Right hindlimb (tissue), 1 donor: ENCODE measurements at regions not wholly inside any gene's neighbourhood (a gene's known extent, or its start where the extent isn't known, plus 50 kb on each side); places are given as distances from the start of the nearest gene placed in this dataset.
"Not testable (repeated sequence)": the region's sequence is repeated elsewhere in the genome, so short reads cannot be mapped to it uniquely, and the experiment has no call there.

Experiments used
- DNase-seq: peaks from one replicate; pipeline ENCODE4 v3.0.0-alpha.2; 2018

- no peak for DNase-seq
Observed at GRCh38 chr2:56811401-56811800, 627.6 kb downstream of the CCDC85A start.

DNA sequence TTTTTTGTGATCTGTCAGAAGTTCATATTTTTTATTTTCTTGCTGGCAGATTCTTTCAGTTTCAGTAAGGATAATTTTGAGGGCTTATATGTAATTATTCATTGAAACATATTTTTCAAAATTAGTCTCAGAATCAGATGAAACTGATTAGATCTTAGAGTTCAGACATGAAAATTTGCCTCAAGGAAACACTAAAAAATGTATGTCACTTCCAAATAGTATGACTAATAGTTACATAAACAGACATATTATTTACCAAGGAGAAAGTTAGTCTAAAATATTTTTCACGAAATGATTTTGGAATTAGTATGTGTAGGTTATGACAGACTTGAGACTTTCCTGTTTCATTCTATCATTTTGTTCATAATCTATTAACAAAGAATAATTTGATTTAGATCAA, 628.6 kb downstream of the CCDC85A start:
- DNase-seq = no peak

DNA sequence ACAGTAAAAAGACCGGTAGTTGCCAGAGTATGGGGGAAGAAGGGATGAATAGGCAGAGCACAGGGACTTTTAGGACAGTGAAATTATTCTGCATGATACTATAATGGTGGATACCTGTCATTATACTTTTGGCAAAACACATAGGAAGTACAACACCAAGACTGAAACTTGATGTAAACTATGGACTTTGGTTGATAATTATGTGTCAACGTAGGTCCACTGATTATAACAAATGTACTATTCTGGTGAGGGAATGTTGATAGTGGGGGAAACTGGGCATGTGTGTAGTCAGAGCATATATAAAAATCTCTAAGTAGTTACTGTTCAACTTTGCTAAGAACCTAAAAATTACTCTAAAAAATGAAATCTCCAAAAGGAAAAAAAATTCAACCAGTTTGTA, 629.7 kb downstream of the CCDC85A start:
- DNase-seq = no peak

DNA sequence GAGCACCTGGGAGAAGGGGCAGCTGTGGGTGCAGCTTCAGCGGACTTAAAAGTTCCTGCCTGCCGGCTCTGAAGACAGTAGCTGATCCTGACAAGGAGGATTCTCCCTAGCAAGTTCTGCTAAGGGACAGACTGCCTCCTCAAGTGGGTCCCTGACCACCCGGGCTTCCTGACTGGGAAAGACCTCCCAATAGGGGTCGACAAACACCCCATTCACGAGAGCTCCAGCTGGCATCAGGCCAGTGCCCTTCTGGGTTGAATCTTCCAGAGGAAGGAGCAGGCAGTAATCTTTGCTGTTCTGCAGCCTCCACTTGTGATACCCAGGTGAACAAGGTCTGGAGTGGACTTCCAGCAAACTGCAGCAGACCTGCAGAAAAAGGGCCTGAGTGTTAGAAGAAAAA, 632.9 kb downstream of the CCDC85A start:
- DNase-seq = no peak

DNA sequence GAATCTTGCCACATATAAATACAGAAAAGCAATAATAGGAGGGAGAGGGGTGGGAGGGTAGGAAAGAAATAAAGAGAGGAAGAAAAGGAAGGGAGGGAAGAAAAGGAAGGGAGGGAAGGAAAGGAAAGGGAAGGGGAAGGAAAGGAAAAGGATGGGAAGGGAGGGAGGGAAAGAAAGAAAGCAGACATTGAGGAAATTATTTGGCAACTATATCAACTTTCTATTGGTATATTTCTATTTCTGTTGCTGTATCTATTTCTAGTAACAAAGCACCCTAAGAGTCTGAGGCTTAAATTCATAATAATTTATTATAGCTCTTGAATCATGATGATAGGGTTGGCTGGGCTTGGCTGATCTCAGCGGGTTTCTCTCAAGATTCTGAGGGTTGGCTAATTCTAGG, 648.0 kb downstream of the CCDC85A start:
- DNase-seq = no peak

DNA sequence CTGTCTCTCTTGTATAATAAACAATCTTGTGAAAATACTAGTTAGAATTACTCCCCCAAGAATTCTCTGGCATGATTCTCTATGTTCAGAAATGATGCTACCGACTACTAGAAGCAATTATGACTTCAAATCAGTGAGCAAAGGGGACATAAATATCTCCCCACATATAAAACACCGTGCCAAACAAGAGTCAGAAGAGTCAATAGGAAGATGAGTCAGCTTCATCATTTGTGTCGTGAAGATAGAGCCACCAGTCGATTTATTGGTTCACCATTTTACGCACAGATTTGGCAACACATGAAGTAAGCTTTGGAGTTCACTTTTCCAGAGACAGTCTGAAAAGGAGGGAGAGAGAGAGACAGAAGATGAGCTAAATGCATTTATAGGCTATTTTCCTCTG, 650.9 kb downstream of the CCDC85A start:
- no peak for DNase-seq

DNA sequence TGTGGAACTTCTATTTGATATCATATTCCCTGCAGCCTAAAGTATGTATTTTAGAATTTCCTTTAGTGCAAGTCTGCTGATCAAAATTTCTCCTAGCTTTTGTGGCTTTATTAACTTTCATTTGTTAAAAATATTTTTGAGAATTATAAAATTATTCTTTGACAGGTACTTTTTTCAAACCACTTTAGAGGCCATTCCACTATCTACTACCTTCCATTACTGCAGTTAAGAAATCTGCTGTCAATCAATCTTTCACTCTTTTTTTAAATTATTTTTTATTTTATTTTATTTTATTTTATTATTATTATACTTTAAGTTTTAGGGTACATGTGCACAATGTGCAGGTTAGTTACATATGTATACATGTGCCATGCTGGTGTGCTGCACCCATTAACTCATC, 656.2 kb downstream of the CCDC85A start:
- DNase-seq = not testable (repeated sequence)

DNA sequence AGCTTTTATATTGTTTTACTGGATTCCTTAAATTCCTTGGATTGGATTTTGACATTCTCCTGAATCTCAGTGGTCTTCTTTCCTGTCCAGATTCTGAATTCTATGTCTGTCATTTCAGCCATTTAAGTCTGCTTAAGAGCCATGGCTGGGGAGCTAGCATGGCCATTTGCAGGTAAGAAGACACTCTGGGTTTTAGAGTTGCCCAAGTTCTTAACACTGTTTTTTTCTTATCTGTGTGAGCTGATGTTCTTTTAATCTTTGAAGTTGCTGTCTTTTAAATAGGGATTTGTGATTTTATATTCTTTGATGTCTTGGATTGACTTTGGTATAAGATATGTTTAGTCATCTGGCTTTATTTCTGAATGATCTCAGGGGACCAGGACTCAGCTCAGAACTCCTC, 677.2 kb downstream of the CCDC85A start:
- no peak for DNase-seq

GRCh38 chr2:56871644-56872043, 687.9 kb downstream of the CCDC85A start:
- DNase-seq = no peak

DNA sequence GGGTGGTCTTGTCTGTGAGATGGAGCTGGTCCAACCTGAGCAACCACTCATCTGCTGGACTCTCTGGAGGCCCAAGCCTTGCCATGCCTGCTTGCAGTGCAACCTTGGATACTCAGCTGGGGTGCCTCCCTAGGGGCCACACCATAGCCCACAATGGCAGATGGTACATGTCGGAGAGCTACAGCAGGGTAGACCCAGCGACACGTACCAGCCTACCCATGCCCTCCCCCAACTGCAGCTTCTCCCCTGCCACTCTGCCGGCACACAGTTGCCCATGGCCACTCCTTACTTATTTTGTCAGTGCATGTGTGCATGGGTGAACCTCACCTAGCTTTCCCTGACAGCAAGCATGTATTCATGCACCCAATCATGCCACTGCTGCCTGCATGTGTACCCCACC, 690.9 kb downstream of the CCDC85A start:
- DNase-seq = no peak

DNA sequence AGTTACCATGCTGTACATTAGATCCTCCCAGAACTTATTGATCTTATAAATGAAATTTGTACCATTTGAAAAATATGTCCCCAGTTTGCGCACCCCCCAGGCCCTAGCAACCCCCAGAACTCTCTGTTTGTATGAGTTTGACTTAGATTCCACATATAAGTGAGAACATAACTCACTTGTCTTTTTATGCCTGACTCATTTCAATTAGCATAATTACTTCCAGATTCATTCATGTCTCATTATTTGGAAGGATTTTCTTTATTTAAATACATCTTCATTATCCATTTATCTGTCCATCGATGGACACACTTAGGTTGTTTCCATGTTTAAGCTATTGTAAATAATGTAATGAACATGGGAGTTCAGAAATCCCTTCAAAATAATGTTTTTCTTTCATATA, 705.9 kb downstream of the CCDC85A start:
- DNase-seq = no peak

DNA sequence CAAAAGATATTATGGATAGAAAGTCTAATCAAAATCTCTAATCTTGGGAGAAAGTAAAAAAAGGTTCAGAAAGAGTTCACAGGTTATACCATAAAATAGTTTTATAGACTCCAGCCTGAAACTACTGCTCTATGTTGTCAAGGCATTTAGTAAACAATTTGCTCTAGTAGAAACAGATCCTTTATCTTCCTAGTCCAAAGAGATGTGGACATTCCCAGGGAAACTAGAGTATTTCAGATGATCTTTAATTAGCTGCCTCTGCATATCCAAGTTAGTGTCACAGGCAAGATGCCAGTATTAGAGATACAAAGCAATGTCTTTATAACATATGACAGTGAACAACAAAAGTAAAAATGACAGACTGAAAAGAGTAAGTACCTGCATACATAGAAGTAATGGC, 708.6 kb downstream of the CCDC85A start:
- no peak for DNase-seq

DNA sequence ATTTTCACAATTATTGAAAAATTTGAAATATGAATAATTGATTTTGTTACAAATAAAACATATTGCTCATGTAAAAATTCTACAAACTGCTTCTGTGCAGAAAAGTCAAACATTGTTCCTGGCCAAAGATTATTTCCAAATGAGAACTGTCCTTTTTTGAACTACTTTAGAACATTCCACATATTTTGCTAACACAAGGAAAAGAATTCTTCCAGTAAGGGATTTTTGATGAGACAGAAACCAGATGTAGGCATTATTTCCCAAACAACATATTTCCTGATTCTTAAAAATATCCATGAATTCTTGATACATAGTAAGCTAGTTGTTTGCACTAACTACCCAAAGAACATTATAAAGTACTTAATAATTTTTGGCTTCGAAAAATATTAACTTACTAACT, 715.2 kb downstream of the CCDC85A start:
- no peak for DNase-seq

DNA sequence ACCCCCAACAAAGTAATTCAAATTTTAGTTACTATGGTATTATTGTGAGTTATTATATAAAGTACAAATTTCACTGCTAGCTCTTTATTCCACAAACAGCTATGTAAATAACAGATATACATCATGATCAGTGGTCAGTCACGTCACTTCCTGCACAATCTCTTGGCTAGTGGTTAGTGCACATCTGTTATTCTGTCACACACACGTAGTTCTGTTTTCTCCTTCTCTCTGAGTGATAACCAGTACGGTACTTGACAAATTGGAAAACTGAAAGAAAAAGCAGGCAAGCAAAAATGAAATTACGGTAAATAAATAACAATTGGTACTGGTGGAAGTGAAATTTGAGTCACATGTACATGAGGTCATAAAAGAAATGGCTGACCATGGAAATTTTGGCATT, 728.7 kb downstream of the CCDC85A start:
- no peak for DNase-seq

DNA sequence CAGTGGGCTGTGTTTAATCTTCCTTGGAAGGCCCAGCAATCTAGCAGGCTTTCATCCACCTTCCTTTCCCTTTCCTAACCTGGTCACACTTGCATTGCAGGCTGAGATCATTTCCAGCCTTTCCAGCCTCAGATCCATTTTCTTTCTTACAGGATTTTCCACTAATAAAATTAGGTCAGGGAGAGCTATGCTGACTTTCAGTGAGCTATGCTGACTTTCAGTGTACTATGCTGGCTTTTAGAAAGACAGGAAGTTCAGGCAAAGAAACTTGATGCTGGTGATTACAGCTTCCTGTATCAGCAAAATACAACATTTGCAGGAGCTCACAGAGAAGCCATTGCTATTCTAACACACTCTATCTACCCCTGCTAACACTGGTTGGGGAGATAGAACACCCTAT, 735.0 kb downstream of the CCDC85A start:
- peak; percentile 17 for DNase-seq

GRCh38 chr2:56933976-56934375, 750.2 kb downstream of the CCDC85A start:
- no peak for DNase-seq

- no peak for DNase-seq
Observed at GRCh38 chr2:56934866-56935265, 751.1 kb downstream of the CCDC85A start.

DNA sequence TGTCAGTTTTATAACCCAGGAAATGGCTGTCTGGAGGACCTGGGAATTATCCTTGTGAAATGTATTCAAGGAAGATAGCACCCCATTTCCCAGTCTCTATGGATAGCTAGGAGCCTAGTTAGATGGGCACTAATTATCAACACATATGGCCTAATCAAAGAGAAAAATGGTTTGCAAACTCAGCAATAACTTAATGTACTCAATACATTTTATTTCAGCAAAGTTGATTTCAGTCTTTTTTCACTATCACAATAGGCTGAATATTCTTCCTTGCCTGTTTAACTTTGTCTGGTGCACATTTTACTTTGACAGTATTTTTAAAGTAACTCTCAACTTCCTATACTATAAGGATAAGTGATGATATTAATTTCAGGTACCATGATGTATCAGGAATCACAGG, 756.3 kb downstream of the CCDC85A start:
- no peak for DNase-seq

DNA sequence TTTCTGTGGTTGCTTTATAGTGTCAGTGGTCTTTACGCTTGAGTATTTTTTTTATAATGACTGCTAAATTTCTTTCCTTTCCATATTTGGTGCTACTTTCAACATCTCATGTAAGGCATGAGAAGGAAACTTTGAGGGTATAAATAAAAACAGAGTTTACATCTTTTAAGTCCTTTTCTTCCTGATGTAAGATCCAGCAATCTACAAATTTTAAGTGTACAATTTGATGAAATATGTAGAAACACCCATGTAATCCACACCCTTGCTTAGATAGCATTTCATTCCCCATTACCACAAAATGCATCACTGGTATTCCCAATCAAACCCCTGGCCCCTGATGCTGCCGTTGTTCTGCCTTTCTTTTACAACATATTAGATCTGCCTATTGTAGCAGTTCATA, 769.1 kb downstream of the CCDC85A start:
- DNase-seq = no peak

DNA sequence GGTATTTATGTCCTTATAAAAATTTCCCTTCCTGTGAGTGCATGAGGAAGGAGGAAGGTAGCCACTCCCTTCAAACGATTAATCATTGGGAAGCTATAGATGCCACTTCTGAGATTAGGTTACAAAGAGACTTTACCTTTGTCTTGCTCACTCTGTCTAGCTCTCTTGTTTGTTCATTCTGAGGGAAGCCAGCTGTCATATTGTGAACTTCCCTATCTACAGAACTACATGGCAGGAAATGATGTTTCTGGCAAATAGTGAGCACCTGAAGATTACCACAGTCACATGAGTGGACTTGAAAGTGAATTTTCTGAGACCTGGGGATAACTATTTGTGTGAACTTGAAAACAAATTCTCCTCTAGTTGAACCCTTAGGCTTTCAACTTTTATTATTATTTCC, 776.8 kb downstream of the CCDC85A start:
- no peak for DNase-seq

GRCh38 chr2:56962673-56963072, 778.9 kb downstream of the CCDC85A start:
- no peak for DNase-seq

DNA sequence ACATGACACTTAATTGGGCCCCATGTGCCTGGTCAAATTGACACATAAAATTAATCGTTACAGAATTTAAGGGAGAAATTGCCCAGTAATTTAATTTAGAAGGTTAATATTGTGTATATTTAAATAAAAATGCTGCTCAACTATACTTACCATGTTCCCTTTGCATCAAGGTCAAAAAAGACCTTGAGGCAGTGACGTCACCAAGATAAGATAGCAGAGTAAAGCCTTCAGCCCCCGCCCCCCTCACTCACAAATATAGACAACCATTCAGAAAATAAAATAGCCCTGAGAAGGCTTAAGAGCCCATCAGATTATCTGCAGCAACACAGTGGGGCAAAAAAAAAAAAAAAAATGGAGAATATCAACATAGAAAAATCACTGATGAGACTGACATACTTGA, 785.7 kb downstream of the CCDC85A start:
- no peak for DNase-seq

GRCh38 chr2:56971383-56971974, 787.7 kb downstream of the CCDC85A start:
- no peak for DNase-seq

- no peak for DNase-seq
Observed at GRCh38 chr2:56981554-56981953, 797.8 kb downstream of the CCDC85A start.

DNA sequence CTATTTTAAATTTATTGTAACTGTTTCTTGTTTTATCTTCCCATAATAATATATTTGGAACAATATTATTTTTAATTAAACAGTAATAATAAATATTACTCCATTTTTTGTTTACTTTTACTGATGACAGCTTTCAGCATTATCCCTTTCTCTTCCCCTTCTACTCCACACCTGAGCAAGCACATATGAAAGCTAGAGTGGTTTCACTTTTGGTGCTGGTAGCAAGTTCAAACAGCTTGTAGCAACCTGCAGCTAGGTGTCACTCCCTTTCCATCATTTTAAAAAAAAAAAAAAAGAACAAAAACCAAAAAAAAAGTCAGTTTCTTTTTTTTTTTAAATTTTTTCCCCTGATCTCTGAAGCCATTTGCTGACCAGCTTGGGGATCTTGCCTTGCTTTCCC, 801.8 kb downstream of the CCDC85A start:
- DNase-seq = no peak

GRCh38 chr2:57022496-57022895, 838.7 kb downstream of the CCDC85A start:
- no peak for DNase-seq
